Activated CD4-positive, alpha-beta T cell treated with anti-CD3 and anti-CD28 coated beads, Interleukin-2, amount 10 ng/mL, durations not matched to agents 24 days and 14 days (primary cell): ENCODE measurements at regions not wholly inside any gene's neighbourhood (a gene's known extent, or its start where the extent isn't known, plus 50 kb on each side); places are given as distances from the start of the nearest gene placed in this dataset.

Experiments
- DNase-seq: peaks from one replicate; pipeline ENCODE4 v3.0.0; 2022
- H3K27ac Mint-ChIP-seq: one replicate; pipeline ENCODE4 v1.8.0; 2022; ENCODE audit warnings: mild to moderate bottlenecking, mixed read lengths
- H3K27me3 Mint-ChIP-seq: one replicate; pipeline ENCODE4 v1.8.0; 2022; ENCODE audit warnings: mixed read lengths
- H3K36me3 Mint-ChIP-seq: one replicate; pipeline ENCODE4 v1.8.0; 2022; ENCODE audit warnings: low read depth, mild to moderate bottlenecking, mixed read lengths
- H3K4me1 Mint-ChIP-seq: one replicate; pipeline ENCODE4 v1.8.0; 2021; ENCODE audit warnings: mixed read lengths
- H3K4me3 Mint-ChIP-seq: one replicate; pipeline ENCODE4 v1.8.0; 2022; ENCODE audit warnings: mild to moderate bottlenecking, moderate library complexity, mixed read lengths
- H3K9me3 Mint-ChIP-seq: one replicate; pipeline ENCODE4 v1.8.0; 2021; ENCODE audit warnings: mixed read lengths
- intact Hi-C: fragments of 100-400 bp; cut with micrococcal nuclease; formaldehyde crosslinking; loops from one replicate; pipeline ENCODE4 v1.15.1; 2023

DNA sequence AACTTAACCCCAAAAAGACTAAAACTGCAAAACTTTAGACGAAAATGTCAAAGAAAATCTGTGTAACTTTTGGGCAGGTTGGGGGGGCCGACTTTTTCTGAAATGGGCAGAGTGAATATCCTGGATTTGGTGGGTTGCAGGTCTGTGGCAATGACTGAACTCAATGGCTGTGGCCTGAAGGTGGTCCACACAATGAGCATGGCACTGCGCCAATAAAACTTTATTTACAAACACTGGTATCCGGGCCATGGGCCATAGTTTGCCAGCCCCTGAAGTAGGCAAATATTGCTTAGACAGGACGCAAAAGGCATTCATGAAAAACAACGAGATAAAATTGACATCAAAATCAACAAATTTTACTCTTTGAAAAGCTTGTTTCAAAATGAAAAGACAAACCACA lies 66.2 kb downstream of the RTP5 start:
- Mint-ChIP-seq H3K27ac (no peak overlapping the region), H3K4me1 (peaks cover 9% of the 10 kb centered on the region), H3K4me3 (no peak overlapping the region), H3K36me3 (peaks cover 2% of the 10 kb centered on the region), H3K27me3 (no peaks in the 10 kb centered on the region), H3K9me3 (no peaks in the 10 kb centered on the region)
- intact Hi-C loops: no loop called here
- no peak for DNase-seq

DNA sequence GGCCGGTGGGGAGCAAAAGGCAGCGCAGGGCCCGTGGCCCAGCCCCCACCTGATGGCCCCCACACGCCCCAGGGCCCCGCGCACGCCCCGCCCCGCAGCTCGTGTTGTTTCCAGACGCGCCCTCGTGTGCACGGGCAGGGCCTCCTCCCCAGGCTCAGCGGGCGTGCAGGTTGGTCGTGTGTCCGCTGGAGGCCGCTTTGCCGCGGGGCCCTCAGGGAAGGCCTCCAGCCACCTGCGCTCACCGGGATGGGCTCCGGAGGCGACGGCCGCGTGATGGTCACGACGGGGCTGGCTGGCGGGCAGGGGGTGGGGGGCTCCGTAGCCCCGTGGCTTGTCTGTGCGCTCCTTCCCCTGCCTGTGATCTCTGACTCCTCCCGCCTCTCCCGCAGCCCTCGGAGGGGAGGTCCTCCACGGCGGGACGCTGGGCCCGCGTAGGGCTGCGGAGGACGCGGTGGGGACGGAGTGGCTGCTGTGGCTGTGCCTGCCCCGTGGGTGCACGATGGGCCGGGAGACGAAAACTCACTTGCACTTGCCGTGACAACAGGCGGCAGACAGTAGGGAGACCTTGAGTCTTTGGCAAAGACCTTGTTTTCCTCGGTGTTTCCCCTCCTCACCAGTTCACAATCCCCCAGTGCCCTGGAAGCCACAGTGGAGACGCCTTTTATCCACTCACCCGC lies 67.1 kb downstream of the RTP5 start:
- no peak overlapping the region for H3K4me3 Mint-ChIP-seq
- no peaks in the 10 kb centered on the region for H3K9me3 Mint-ChIP-seq

DNA sequence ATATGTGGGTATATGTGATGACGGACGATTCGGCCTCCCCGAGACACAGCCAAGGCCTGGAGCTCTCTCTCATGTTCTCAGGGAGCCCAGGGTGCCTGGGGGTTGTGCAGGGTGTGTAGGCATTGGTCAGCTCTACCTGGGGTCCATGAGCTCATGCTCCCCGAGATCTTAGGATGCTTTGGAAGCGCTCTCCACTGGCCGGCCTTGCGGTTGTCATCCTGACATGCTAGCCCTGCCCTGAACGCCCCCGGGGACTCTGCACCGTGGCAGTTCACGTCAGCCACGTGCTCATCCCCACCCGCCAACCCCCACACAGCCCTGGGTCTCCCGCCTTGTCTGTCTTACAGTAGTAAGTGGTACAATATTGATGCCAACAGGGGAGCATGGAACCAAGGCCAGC lies 67.8 kb downstream of the RTP5 start:
- DNase-seq: no peak
- intact Hi-C loops: no loop called here
- Mint-ChIP-seq H3K27me3 (no peaks in the 10 kb centered on the region), H3K4me1 (peaks cover 9% of the 10 kb centered on the region), H3K27ac (no peak overlapping the region), H3K9me3 (no peaks in the 10 kb centered on the region), H3K36me3 (peaks cover 2% of the 10 kb centered on the region), H3K4me3 (no peak overlapping the region)

More for the DNA sequence above, 67.1 kb downstream of the RTP5 start:
- no peak for DNase-seq
- Mint-ChIP-seq H3K27ac (no peak overlapping the region), H3K4me1 (peaks cover 9% of the 10 kb centered on the region), H3K27me3 (no peaks in the 10 kb centered on the region), H3K36me3 (peaks cover 2% of the 10 kb centered on the region)
- intact Hi-C loops: no loop called here

DNA sequence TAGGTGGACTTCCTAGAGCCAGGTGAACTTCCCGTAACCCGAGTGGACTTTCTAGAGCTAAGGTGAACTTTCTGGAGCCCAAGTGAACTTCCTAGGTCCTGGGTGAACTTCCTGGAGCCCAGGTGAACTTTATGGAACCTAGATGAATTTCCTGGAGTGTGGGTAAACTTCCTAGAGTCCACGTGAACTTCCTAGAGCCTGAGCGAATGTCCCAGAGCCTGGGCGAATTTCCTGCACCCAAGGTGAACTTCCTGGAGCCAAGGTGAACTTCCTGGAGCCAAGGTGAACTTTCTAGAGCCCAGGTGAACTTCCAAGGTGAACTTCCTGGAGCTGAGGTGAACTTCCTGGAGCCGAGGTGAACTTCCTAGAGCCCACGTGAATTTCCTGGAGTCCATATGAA lies 70.0 kb downstream of the RTP5 start:
- intact Hi-C loops: no loop called here
- Mint-ChIP-seq H3K36me3 (peaks cover 2% of the 10 kb centered on the region), H3K4me3 (no peak overlapping the region), H3K27me3 (no peaks in the 10 kb centered on the region), H3K27ac (no peak overlapping the region), H3K4me1 (peaks cover 4% of the 10 kb centered on the region), H3K9me3 (no peaks in the 10 kb centered on the region)
- no peak for DNase-seq

DNA sequence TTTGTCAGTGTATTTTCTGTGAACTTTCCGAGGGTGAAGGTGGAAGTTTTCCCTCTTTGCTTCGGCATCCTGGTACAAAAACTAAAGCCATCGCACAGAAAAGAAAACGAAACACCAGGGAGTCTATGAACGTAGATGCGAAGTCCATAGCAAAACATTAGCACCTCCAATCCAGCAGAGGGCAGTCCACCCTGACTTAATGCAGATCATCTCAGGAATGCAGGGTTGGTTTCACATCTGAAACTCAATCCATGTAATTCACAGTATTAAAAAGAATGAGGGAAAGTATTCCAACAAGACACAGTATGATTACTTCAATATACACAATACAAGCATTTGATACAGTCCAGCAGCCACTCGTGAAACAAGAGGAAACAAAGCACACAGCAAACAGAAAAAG lies 70.8 kb downstream of the RTP5 start:
- no peaks in the 10 kb centered on the region for H3K9me3 Mint-ChIP-seq
- H3K36me3 Mint-ChIP-seq: peaks cover 2% of the 10 kb centered on the region
- H3K4me3 Mint-ChIP-seq: no peak overlapping the region
- H3K27me3 Mint-ChIP-seq: no peaks in the 10 kb centered on the region
- intact Hi-C loops: no loop called here
- H3K27ac Mint-ChIP-seq: no peak overlapping the region
- peaks cover 4% of the 10 kb centered on the region for H3K4me1 Mint-ChIP-seq
- no peak for DNase-seq

DNA sequence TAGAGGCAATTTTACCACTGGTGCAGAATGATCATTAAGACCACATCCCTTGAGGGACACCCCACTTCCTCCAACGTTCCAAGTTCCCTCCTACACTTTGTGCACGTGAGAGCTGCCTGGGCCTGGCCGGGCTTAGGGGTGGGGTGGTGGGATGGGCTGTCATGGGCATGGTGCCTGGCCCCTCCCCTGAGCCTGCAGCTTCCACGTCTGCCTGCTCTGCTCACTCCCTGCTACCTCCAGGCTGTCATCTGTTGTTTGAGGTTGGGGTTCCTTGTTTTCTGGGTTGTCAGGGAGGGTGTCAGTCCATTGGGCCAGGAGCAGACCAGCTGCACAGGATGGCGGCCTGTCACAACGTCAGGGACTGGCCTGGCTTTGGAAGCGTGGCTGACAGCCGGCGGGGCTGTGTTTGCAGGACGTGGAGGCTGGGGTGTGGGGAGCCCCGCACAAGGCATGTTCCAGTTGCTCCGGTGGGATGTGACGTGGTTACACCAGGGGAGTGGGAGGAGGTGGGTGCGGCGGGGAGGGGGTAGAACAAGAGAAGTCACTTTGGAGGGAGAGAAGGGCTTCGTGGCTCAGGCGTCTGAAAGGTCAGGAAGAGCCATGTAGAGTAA lies 72.3 kb downstream of the RTP5 start:
- Mint-ChIP-seq H3K36me3 (no peaks in the 10 kb centered on the region), H3K27me3 (no peaks in the 10 kb centered on the region), H3K4me3 (no peak overlapping the region), H3K4me1 (peaks cover 4% of the 10 kb centered on the region), H3K9me3 (no peaks in the 10 kb centered on the region), H3K27ac (no peak overlapping the region)
- intact Hi-C loops: no loop called here
- no peak for DNase-seq

DNA sequence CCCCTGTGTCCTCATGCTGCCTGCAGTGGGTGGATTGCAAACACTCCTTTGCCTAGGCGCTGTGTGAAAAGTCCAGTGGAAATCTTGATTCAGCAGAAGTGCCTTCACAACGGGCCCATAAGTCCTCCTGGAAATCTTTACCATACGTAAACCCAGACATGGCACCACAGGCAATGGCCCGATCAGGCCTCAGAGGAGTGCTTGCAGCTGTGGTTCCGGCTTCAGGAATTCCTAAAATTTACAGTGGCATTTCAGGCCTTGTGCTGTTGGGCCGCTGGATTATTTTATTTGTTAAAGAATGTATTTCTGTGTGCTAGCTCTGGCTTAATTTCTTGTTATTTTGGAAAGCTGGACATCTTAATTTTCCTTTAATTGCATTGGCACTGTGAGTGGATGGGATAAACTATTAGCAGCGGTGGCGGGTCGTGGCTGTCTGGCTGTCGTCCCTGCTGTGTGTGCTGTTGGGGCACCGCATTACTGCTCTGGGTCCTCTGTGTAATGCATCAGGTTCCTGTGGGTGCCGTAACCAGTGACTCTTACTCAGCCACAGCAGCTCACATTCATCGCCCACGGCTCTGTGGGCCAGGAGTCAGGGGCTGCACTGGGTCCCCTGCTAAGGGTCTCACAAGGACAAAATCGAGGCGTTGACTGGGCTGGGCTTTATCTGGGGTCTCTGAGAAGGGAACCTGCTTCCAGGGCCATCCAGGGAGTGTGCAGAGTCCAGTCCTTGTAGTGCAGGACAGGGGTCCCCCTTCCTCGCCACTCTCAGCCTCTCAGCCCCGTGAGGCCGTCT lies 73.1 kb downstream of the RTP5 start:
- H3K27me3 Mint-ChIP-seq: no peaks in the 10 kb centered on the region
- intact Hi-C loops: no loop called here

DNA sequence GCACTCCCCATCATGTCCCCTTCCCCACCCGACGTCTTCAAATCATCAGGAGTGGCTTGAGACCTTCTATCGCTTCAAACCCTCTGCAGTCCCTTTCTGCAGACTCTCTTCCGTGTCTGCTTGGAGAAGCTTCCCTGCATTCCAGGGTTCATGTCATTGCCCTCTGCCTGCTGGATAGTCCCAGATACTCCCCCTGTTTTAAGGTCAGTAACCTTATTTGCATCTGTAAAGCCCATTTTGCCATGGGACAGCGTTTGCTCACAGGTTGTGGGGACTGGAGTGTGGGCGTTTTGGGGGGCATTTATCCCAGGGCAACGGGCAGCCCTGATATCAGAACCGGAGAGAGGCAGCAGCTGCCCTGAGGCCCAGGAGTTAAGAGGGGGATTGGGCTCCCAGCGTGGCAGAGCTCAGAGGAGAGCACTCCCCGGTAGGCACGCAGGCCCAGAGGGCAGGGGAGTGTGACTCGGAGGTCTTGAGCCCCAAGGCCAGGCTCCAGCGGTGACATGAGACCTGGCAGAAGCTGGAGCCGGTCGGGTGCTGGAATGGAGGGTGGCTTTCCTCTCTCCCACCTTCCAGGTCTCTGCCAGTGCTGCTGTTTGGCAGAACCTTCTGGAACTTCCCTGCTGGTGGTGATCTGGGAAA lies 73.8 kb downstream of the RTP5 start:
- intact Hi-C loops: no loop called here
- Mint-ChIP-seq H3K4me1 (peaks cover 4% of the 10 kb centered on the region), H3K27ac (no peak overlapping the region), H3K27me3 (no peaks in the 10 kb centered on the region), H3K36me3 (no peaks in the 10 kb centered on the region), H3K4me3 (no peak overlapping the region), H3K9me3 (no peaks in the 10 kb centered on the region)
- no peak for DNase-seq

More for the DNA sequence above, 73.1 kb downstream of the RTP5 start:
- Mint-ChIP-seq H3K36me3 (no peaks in the 10 kb centered on the region), H3K9me3 (no peaks in the 10 kb centered on the region), H3K4me3 (no peak overlapping the region), H3K27ac (no peak overlapping the region), H3K4me1 (peaks cover 4% of the 10 kb centered on the region)
- DNase-seq: no peak

DNA sequence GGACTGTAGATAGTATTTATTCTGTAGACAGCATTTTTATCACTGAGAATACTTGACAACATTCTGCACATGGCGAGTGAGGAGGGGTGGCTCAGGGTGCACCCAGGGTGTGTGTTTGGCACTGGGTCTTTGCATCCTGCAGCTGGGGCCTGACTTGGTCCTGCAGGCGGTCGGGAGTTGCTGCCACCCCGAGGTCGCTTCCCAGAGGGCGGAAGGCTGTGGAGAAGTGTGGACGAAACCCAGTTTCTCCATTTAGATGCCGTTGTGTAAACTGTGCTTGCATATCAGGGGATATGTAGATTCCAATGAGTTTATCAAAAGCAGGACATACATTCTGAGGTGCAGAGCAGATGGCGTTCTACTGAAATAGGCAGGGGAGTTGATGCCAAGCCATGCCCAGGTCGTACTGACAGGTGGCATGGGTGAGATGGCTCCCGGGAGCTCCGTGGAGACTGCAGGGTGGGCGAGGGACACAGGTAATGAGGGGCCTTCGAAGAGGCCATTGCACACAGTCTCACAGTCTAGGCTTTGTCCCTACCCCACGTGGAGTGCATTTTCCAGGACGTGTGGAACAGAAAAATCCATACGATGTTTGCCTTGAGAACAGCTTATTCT lies 74.5 kb downstream of the RTP5 start:
- no peaks in the 10 kb centered on the region for H3K36me3 Mint-ChIP-seq
- no peak overlapping the region for H3K27ac Mint-ChIP-seq
- intact Hi-C loops: no loop called here
- DNase-seq: no peak
- H3K27me3 Mint-ChIP-seq: no peaks in the 10 kb centered on the region
- H3K9me3 Mint-ChIP-seq: no peaks in the 10 kb centered on the region
- no peak overlapping the region for H3K4me3 Mint-ChIP-seq
- H3K4me1 Mint-ChIP-seq: peaks cover 1% of the 10 kb centered on the region

DNA sequence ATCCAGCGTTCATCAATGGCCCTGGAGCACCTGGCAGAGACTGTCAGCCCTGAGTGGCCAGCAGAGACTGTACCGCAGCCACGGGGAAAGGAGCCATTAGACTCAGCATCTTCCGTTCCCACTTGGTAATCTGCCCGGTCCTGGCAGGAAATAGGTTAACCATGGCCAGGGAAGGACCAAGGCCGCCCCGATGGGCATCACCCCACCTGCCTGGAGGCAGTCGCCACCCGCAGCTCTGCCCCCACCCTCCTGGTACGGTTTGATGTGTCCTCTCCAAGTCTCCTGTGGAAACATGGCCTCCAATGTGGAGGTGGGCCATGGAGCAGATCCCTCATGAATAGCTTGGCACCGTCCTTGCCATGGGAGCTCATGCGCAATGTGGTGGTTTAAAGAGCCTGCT lies 75.3 kb downstream of the RTP5 start:
- intact Hi-C loops: no loop called here
- no peak for DNase-seq
- Mint-ChIP-seq H3K27ac (no peak overlapping the region), H3K9me3 (no peaks in the 10 kb centered on the region), H3K4me3 (no peak overlapping the region), H3K27me3 (no peaks in the 10 kb centered on the region), H3K36me3 (no peaks in the 10 kb centered on the region), H3K4me1 (peaks cover 1% of the 10 kb centered on the region)

DNA sequence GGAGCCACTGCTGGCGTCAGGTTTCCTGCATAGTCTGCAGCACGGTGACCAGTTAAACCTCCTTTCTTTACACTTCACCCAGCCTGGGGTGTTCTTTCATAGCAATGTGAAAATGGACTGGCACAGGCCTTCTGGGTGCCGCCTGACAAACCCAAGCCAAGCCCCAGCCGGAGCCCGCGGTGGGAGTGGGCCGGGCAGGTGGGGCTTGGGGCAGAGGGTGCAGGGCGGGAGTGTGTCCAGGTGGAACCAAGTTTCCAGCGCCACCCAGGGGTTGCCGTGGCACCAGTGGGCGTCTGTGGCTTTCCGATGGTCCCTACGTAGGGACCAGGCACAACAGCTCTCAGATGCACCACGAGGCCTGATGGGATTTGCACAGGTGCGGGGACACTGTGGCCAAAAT lies 75.8 kb downstream of the RTP5 start:
- no peak overlapping the region for H3K4me3 Mint-ChIP-seq
- H3K27ac Mint-ChIP-seq: no peak overlapping the region
- no peak for DNase-seq
- intact Hi-C loops: no loop called here
- no peaks in the 10 kb centered on the region for H3K27me3 Mint-ChIP-seq
- H3K36me3 Mint-ChIP-seq: no peaks in the 10 kb centered on the region
- no peaks in the 10 kb centered on the region for H3K9me3 Mint-ChIP-seq
- H3K4me1 Mint-ChIP-seq: no peaks in the 10 kb centered on the region

DNA sequence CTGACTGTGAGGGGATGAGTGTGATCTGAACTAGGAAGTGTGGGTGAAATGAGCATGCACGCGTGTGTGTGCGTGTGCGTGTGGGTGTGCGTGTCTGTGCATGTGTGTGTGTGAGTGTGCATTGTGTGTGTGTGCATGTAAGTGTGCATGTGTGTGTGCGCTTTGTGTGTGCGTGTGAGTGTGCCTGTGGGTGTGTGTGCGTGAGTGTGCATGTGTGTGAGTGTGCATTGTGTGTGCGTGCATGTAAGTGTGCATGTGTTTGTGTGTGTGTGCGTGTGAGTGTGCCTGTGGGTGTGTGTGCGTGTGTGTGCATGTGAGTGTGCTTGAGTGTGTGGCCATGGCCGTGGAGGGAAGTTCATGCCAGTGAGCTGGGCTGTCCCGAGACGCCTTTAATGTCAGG lies 76.3 kb downstream of the RTP5 start:
- H3K4me3 Mint-ChIP-seq: no peak overlapping the region
- no peak overlapping the region for H3K27ac Mint-ChIP-seq
- DNase-seq: no peak

DNA sequence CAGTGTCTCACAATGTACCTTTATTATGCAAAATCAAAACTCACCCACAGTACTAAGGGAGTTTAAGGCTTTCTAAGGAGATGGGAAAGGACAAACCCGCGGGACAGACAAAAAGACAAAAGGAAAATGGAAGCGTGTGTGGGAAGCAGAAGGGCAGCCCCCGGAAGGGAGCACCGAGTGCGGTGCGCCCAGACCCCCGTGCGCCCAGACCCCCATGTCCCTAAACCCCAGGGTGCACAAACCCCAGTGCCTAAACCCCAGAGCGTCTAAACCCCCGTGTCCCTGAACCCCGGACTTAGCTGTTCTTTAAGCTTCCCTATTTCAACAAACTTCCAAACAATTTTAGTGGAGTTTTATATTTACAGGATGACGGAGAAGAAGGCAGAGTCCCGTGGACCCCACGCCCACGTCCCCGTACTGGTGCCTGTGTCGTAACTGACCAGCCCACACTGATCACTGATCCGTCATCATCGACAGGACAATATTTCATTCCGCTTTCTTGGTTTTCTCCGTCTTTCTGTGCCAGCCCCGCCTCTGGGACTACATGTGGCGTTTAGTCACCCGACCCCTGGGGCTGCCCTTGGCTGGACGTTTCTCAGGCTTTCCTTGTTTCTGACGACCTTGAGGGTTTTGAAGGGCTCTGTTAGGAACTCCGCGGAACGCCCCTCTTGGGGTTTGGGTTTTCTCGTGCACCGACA lies 76.9 kb downstream of the RTP5 start:
- Mint-ChIP-seq H3K27me3 (no peaks in the 10 kb centered on the region), H3K27ac (no peak overlapping the region), H3K36me3 (no peaks in the 10 kb centered on the region), H3K4me1 (no peaks in the 10 kb centered on the region), H3K4me3 (no peak overlapping the region), H3K9me3 (no peaks in the 10 kb centered on the region)
- DNase-seq: no peak
- intact Hi-C loops: no loop called here

More for the DNA sequence above, 76.3 kb downstream of the RTP5 start:
- Mint-ChIP-seq H3K9me3 (no peaks in the 10 kb centered on the region), H3K27me3 (no peaks in the 10 kb centered on the region), H3K36me3 (no peaks in the 10 kb centered on the region), H3K4me1 (no peaks in the 10 kb centered on the region)
- intact Hi-C loops: no loop called here
